Glomerular endothelial cell (primary cell): ENCODE measurements at regions not wholly inside any gene's neighbourhood (a gene's known extent, or its start where the extent isn't known, plus 50 kb on each side); places are given as distances from the start of the nearest gene placed in this dataset.

ENCODE experiments used
- DNase-seq: peaks from one replicate; pipeline ENCODE4 v3.0.0-alpha.2; 2011; ENCODE audit warnings: low read depth, low spot score; ENCODE audit errors: extremely low read depth

GRCh38 chr11:116644201-116644940 is 128.4 kb downstream of the BUD13 start:
- no peak for DNase-seq

- DNase-seq, result no peak
Observed at GRCh38 chr11:116643521-116643920, 129.3 kb downstream of the BUD13 start.

GRCh38 chr11:116642902-116643301 is 129.9 kb downstream of the BUD13 start:
- DNase-seq, result no peak

GRCh38 chr11:116642481-116642880 is 130.3 kb downstream of the BUD13 start:
- DNase-seq, result no peak

- DNase-seq, result no peak
Observed at GRCh38 chr11:116641561-116642045, 131.2 kb downstream of the BUD13 start.

GRCh38 chr11:116640641-116641402 is 132.0 kb downstream of the BUD13 start:
- no peak for DNase-seq

- no peak for DNase-seq
Observed at GRCh38 chr11:116638463-116638862, 134.3 kb downstream of the BUD13 start.

GRCh38 chr11:116637766-116638165 is 135.0 kb downstream of the BUD13 start:
- no peak for DNase-seq

- DNase-seq, result no peak
Observed at GRCh38 chr11:116636341-116636929, 136.4 kb downstream of the BUD13 start.

- DNase-seq, result no peak
Observed at GRCh38 chr11:116631201-116631600, 141.6 kb downstream of the BUD13 start.

- no peak for DNase-seq
Observed at GRCh38 chr11:116618461-116618860, 154.3 kb downstream of the BUD13 start.

- no peak for DNase-seq
Observed at GRCh38 chr11:116615211-116615865, 157.4 kb downstream of the BUD13 start.

GRCh38 chr11:116614306-116615210 is 158.2 kb downstream of the BUD13 start:
- DNase-seq, result no peak

- no peak for DNase-seq
Observed at GRCh38 chr11:116613206-116613875, 159.4 kb downstream of the BUD13 start.

GRCh38 chr11:116611998-116612620 is 160.7 kb downstream of the BUD13 start:
- no peak for DNase-seq

GRCh38 chr11:116610190-116610589 is 162.6 kb downstream of the BUD13 start:
- DNase-seq, result no peak

GRCh38 chr11:116607027-116607426 is 165.8 kb downstream of the BUD13 start:
- no peak for DNase-seq

- no peak for DNase-seq
Observed at GRCh38 chr11:116605543-116606459, 167.0 kb downstream of the BUD13 start.
